Adrenal gland (tissue), 9 donors: ENCODE measurements at regions not wholly inside any gene's neighbourhood (a gene's known extent, or its start where the extent isn't known, plus 50 kb on each side); places are given as distances from the start of the nearest gene placed in this dataset.

Experiments used
- DNase-seq, 7 donors: peaks; one replicate each; pipeline ENCODE4 v3.0.0-alpha.2; 2019 to 2020
- H3K27ac ChIP-seq, 5 donors: fragments of 200-600 bp; sonication (generic) in 4 of 5; 1 replicate in 3 of 5; 2 replicates in 2 of 5; pipeline versions ENCODE4 v1.5.1 to v1.8.0; 2016 to 2020; ENCODE audit warnings: mild to moderate bottlenecking in 1 of 5
- H3K27me3 ChIP-seq: fragments of 200-600 bp; 2 replicates; pipeline ENCODE4 v1.8.0; 2021
- H3K36me3 ChIP-seq, 2 donors: fragments of 200-600 bp; replicated peaks in 1 of 2; 1 replicate in 1 of 2; 2 replicates in 1 of 2; pipeline versions ENCODE4 v1.5.1 to v1.8.0; 2018 to 2022
- H3K4me1 ChIP-seq, 2 donors: fragments of 200-600 bp; replicated peaks in 1 of 2; 1 replicate in 1 of 2; 2 replicates in 1 of 2; pipeline versions ENCODE4 v1.5.1 to v1.8.0; 2018 to 2021
- H3K4me3 ChIP-seq, 4 donors: fragments of 200-600 bp; sonication (generic) in 3 of 4; one replicate each; pipeline ENCODE4 v1.5.1; 2016 to 2018
- H3K9me3 ChIP-seq, 3 donors: fragments of 200-600 bp; sonication (generic) in 1 of 3; replicated peaks in 1 of 3; 1 replicate in 2 of 3; 2 replicates in 1 of 3; pipeline versions ENCODE4 v1.5.1 to v1.8.0; 2016 to 2021
- POLR2A ChIP-seq, 2 donors: fragments of 450-650 bp; IDR thresholded peaks; one replicate each; pipeline ENCODE4 v1.6.1; 2017; ENCODE audit warnings: antibody characterized with exemption in 2 of 2, mild to moderate bottlenecking in 2 of 2, moderate library complexity in 1 of 2
- WGBS, 4 donors: extraction: QIAGEN DNeasy Blood & Tissue Kit in 2 of 4; methylation state at CpG; one replicate each; pipeline versions ENCODE4 v1.1.5 to v1.1.7; 2013 to 2017; 5-methylcytosine and 5-hydroxymethylcytosine counted together
- intact Hi-C, 2 donors: fragments of 100-400 bp; cut with DNase I; formaldehyde crosslinking; loops; one replicate each; pipeline versions ENCODE4 v1.14.1 to v1.15.0; 2022 to 2023
- TF ChIP-seq, protein P1 (sequence below), 6 experiments: fragments of 450-650 bp in 4 of 6; fragments of 200-600 bp in 2 of 6; sonication (generic) in 1 of 6; IDR thresholded peaks; 1 replicate in 5 of 6; 2 replicates in 1 of 6; pipeline versions ENCODE4 v1.5.1 to v1.8.0; 2016 to 2021; ENCODE audit warnings: antibody characterized with exemption in 6 of 6, mild to moderate bottlenecking in 2 of 6, moderate library complexity in 1 of 6
- donor health status: healthy with polysubstance abuse.
- donor health status: Bipolar disorder and iron deficiency.
- donor health status: DM: yes; HTN: yes; CAD: no.
- donor health status: DM: no; HTN: no; CAD: no.
- donor health status: DM: no; HTN: no; CAD: no.

DNA sequence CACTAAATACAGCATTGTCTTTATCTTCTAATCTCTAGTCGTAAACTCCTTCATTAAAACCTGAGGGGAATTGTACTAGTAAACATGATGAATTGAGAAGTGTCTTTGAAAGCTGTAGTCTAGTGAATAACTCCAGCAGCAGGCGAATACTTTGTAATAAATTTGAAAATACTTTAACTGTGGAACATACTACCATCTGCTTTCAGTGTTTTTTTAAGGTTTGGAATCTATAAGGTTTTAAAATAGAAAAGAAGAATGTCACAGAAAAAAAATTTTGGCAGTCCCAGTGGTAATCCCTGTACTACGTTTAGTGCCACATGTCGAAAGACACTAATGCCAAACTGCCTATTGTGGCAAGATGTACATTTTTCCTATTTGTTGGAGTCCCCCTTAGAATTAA, 379.0 kb upstream of the NUDT12 start:
- no peak overlapping the region for H3K27ac ChIP-seq
- H3K4me1 ChIP-seq = no peaks in the 10 kb centered on the region
- 78 to 84% (median 81%) methylated on average over 4 of the region's 4 CpGs for WGBS, 4 donors
- DNase-seq = no peak
- H3K27me3 ChIP-seq = no peaks in the 10 kb centered on the region
- H3K36me3 ChIP-seq = no peaks in the 10 kb centered on the region
- intact Hi-C loops = no loop called here
- no peaks in the 10 kb centered on the region for H3K9me3 ChIP-seq
- H3K4me3 ChIP-seq = no peak overlapping the region
- TF ChIP-seq, protein P1, sequence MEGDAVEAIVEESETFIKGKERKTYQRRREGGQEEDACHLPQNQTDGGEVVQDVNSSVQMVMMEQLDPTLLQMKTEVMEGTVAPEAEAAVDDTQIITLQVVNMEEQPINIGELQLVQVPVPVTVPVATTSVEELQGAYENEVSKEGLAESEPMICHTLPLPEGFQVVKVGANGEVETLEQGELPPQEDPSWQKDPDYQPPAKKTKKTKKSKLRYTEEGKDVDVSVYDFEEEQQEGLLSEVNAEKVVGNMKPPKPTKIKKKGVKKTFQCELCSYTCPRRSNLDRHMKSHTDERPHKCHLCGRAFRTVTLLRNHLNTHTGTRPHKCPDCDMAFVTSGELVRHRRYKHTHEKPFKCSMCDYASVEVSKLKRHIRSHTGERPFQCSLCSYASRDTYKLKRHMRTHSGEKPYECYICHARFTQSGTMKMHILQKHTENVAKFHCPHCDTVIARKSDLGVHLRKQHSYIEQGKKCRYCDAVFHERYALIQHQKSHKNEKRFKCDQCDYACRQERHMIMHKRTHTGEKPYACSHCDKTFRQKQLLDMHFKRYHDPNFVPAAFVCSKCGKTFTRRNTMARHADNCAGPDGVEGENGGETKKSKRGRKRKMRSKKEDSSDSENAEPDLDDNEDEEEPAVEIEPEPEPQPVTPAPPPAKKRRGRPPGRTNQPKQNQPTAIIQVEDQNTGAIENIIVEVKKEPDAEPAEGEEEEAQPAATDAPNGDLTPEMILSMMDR (IDR thresholded peaks at IDR 0.05) = no peak
- no peak for TF ChIP-seq POLR2A (IDR thresholded peaks at IDR 0.05)

DNA sequence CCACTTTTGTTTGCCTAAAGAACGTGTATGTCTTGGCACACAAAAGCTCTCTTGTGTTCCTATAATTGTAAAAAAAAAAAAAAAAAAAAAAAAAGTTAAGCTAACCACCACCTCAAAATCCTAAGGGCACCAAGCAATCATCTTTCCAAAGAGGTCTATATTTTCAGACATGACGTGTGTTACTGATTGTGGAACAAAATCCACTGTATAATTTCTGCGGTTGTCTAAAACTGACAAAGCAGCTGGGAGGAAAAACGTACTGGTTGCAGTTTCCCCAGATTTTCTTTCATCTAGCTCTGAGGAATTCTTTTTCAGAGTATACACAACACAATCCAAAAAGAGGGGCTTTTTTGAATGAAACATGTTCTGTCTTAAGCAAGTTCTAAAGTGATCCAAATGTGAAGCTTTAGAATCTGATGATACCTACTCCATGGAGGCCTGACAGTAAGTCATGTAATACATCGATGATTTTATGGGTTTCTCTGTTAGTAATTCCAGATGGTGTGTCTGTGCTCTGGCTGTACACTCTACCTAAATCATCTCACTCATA, 375.6 kb upstream of the NUDT12 start:
- Histone ChIP-seq H3K9me3 (no peaks in the 10 kb centered on the region), H3K4me3 (no peak overlapping the region), H3K4me1 (no peaks in the 10 kb centered on the region), H3K27ac (no peak overlapping the region), H3K36me3 (no peaks in the 10 kb centered on the region), H3K27me3 (no peaks in the 10 kb centered on the region)
- DNase-seq = no peak
- WGBS, 4 donors = 55 to 77% (median 70%) methylated on average over 5 of the region's 5 CpGs
- TF ChIP-seq, protein P1 (IDR thresholded peaks at IDR 0.05) = no peak
- no peak for TF ChIP-seq POLR2A (IDR thresholded peaks at IDR 0.05)
- intact Hi-C loops = no loop called here

DNA sequence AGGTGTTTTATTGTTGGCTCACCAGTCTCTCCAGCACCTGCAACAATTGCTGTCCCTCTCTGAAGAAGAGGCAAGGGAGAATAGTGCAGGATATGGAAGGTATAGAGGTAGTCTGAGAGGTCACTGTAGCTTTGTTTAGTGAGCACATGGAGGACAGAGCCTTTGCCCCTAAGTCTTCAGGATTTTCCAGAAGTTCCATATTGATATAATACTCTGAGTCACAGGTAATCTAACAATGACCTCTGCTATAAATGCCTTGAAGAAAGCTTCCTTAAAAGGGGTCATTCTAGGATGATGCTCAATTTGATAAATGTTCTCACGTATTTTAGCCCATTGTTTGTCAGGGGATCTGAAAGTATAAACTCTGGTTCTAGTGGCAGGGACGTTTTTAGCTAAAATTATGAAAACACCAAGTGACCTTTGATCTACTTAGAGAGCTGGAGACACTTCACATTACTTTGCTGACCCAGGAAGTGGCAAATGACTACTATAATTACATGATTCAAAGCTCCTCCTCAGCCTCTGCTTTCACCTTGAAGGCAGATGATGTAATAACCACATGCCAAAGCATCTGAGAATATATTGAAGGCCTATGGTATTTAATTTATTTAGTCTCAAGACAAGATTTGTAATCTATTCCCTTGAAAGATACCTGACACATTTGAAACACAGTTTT, 366.9 kb upstream of the NUDT12 start:
- 28 to 35% (median 29%) methylated on average over 2 of the region's 2 CpGs for WGBS, 4 donors
- no peaks in the 10 kb centered on the region for H3K4me1 ChIP-seq
- no peak for DNase-seq
- TF ChIP-seq, protein P1 (IDR thresholded peaks at IDR 0.05) = no peak
- TF ChIP-seq POLR2A (IDR thresholded peaks at IDR 0.05) = no peak
- intact Hi-C loops = no loop called here
- H3K27me3 ChIP-seq = no peaks in the 10 kb centered on the region
- no peaks in the 10 kb centered on the region for H3K9me3 ChIP-seq
- H3K36me3 ChIP-seq = no peaks in the 10 kb centered on the region
- no peak overlapping the region for H3K4me3 ChIP-seq
- no peak overlapping the region for H3K27ac ChIP-seq

DNA sequence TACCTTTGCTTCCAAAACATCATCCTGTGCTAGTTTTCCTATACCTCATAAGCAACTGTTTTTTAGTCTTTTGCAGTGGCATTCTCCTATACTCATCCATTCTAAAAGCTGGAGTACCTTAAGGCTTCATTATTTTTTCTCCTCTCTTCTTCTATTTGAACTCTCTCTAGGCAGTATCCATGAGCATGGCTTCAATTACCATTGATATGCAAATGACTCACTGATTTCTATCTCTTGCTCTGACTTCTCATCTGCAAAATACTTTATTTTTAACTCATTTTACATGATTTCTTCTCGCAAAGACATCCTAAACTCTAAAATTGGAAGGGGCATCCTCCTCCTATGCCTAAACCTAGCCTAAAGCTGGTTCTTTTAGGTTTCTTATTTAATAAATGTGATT, 365.1 kb upstream of the NUDT12 start:
- H3K27ac ChIP-seq = no peak overlapping the region
- DNase-seq = no peak
- intact Hi-C loops = no loop called here

More for the DNA sequence above, 365.1 kb upstream of the NUDT12 start:
- TF ChIP-seq, protein P1 (IDR thresholded peaks at IDR 0.05) = no peak
- TF ChIP-seq POLR2A (IDR thresholded peaks at IDR 0.05) = no peak
- Histone ChIP-seq H3K9me3 (no peaks in the 10 kb centered on the region), H3K27me3 (no peaks in the 10 kb centered on the region), H3K4me3 (no peak overlapping the region), H3K36me3 (no peaks in the 10 kb centered on the region), H3K4me1 (no peaks in the 10 kb centered on the region)
- WGBS, 4 donors = 79 to 95% (median 83%) methylated on average over 1 of the region's 1 CpG
